ENCODE measurements at regions not wholly inside any gene's neighbourhood (a gene's known extent, or its start where the extent isn't known, plus 50 kb on each side); places are given as distances from the start of the nearest gene placed in this dataset.

DNA sequence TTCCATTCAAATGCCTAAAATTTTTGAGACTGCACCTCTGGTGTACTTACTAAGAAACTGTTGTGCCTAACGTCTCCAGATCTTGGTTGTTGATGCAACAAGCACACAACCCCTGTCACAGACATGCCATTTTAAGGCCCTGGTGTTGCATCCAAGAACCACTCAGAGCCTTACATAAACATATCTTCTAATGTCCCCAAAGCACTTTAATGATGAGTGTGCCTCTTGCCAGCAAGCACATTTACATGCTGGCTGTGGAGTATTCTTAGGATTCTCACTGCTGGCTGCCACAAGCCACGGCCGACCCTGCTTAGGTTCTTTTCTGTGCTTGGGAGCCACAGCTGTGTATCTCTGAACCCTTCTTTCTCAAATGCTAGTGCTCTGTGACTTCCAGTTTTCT is 201.4 kb downstream of the ADAMTS15 start:
- Histone ChIP-seq H3K9me3 (no peaks in the 10 kb centered on the region), H3K4me1 (peaks cover 0 to 58% (median 21%) of the 10 kb centered on the region in 4 donors), H3K27ac (peak overlapping the region in 1 of 4 donors; percentile 64), H3K27me3 (no peaks in the 10 kb centered on the region), H3K4me3 (no peak overlapping the region), H3K36me3 (no peaks in the 10 kb centered on the region)
- TF ChIP-seq POLR2A (IDR thresholded peaks at IDR 0.05) = no peak
- TF ChIP-seq EP300 (IDR thresholded peaks at IDR 0.05) = no peak
- TF ChIP-seq, protein P1, sequence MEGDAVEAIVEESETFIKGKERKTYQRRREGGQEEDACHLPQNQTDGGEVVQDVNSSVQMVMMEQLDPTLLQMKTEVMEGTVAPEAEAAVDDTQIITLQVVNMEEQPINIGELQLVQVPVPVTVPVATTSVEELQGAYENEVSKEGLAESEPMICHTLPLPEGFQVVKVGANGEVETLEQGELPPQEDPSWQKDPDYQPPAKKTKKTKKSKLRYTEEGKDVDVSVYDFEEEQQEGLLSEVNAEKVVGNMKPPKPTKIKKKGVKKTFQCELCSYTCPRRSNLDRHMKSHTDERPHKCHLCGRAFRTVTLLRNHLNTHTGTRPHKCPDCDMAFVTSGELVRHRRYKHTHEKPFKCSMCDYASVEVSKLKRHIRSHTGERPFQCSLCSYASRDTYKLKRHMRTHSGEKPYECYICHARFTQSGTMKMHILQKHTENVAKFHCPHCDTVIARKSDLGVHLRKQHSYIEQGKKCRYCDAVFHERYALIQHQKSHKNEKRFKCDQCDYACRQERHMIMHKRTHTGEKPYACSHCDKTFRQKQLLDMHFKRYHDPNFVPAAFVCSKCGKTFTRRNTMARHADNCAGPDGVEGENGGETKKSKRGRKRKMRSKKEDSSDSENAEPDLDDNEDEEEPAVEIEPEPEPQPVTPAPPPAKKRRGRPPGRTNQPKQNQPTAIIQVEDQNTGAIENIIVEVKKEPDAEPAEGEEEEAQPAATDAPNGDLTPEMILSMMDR (IDR thresholded peaks at IDR 0.05) = no peak
- 73 to 81% methylated on average over 3 of the region's 3 CpGs for WGBS, 2 donors
- DNase-seq (ENCODE audit: low spot score in 2 of 2) = no peak

DNA sequence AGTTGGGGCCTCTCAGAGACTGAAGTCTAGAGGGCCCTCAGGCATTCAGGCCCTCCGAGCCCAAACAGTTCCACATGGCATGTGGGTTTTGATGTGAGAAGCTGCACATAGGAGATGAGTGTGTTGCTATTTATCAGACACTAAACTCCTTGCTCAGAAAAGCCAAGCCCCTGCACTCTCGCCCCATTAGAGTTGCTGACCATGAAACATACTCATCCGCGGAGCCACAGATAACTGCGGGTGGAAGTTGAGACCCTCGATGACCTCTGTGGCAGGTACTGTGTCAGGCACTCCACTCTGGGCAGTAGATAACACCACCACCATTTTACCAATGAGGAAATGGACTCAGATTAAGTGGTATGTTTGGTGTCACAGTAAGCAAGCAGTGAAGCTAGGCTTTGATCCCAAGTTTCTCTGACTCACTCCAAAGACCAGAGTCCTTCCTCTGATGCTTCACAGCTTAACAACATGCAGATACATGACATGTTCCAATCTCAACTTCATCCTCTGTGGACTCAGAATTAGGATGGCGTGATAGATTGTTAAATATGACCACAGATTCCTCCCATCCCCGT is 202.1 kb downstream of the ADAMTS15 start:
- DNase-seq (ENCODE audit: low spot score in 2 of 2) = no peak
- 89 to 97% methylated on average over 8 of the region's 8 CpGs for WGBS, 2 donors
- H3K4me3 ChIP-seq = no peak overlapping the region
- TF ChIP-seq EP300 (IDR thresholded peaks at IDR 0.05) (no peak), POLR2A (IDR thresholded peaks at IDR 0.05) (no peak)
- TF ChIP-seq, protein P1 (IDR thresholded peaks at IDR 0.05) = no peak
- H3K36me3 ChIP-seq = no peaks in the 10 kb centered on the region
- H3K27ac ChIP-seq = no peak overlapping the region
- H3K9me3 ChIP-seq = no peaks in the 10 kb centered on the region
- H3K27me3 ChIP-seq = no peaks in the 10 kb centered on the region
- H3K4me1 ChIP-seq = peaks cover 0 to 60% (median 22%) of the 10 kb centered on the region in 4 donors

DNA sequence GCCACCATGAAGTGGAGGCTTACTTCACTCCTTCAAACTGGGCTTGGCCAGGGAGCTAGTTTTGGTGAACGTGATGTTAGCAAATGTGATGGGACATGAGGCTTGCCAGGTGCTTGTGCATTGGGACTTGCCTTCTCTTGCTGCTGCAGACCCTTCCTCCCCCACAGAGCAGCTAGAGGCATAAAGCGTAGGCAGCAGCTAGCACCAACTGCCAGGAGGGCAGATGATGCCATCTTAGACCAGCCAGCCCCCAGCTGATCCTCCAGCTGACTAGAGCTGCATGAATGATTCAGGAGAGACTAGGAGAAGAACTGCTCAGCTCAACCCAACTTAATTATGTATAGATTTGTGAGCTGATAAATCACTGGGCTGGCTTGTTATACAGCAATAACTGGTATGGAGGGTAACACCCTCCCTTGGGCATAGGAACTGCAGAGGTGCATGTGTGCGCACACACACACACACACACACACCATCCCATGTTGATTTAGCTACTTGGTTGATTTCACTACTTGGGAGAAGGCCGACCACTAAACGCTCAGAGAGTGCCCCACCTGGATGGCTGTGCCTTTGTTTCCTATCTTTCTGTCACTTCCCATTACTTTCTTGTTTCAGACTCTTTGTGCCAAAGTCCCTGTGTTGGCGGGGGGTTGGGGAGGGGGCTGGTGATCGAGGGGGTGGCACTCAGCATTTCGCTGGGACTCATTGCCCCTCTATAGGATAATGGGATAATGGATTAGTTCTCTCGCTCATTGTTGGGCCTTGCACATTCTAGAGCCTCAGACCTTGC is 202.8 kb downstream of the ADAMTS15 start:
- H3K9me3 ChIP-seq = no peaks in the 10 kb centered on the region
- TF ChIP-seq, protein P1 (IDR thresholded peaks at IDR 0.05) = no peak
- TF ChIP-seq EP300 (IDR thresholded peaks at IDR 0.05) = no peak
- no peak for TF ChIP-seq POLR2A (IDR thresholded peaks at IDR 0.05)
- H3K4me1 ChIP-seq = peaks cover 0 to 53% (median 22%) of the 10 kb centered on the region in 4 donors
- DNase-seq (ENCODE audit: low spot score in 2 of 2) = no peak
- WGBS, 2 donors = 89 to 90% methylated on average over 9 of the region's 9 CpGs
- H3K4me3 ChIP-seq = no peak overlapping the region
- H3K27me3 ChIP-seq = no peaks in the 10 kb centered on the region
- H3K27ac ChIP-seq = no peak overlapping the region
- no peaks in the 10 kb centered on the region for H3K36me3 ChIP-seq

DNA sequence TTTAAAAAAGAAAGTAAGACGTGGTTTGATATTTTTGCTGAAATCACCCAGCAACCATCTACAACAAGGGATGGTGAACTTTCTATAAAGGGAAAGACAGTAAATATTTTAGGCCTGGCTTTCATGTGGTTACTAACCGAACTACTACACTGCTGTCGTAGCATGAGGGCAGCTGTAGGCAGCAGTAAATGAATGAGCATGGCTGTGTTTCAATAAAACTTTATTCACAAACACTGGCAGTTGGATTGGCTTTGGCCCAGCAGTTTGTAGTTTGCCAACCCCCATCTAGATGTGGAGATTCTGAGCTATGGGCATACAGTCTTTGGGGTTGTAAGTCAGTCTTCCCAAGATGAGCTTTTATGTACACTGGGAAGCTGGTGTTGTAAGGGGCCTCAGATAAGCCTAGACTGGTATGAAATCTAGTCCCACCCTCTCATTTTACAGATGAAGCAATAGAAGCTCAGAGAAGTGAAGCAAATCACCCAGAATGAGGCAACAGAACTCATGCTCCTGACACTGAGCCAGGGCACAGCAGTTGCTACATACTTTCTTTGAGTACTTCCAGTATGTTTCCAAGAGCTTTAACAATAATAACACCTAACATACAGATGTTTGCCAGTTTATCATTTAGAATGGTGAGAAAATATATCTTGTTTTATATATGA is 204.4 kb downstream of the ADAMTS15 start:
- H3K4me3 ChIP-seq = no peak overlapping the region
- 75 to 88% methylated on average over 3 of the region's 3 CpGs for WGBS, 2 donors
- peak overlapping the region; percentile 11 to 86 (median 62) for H3K27ac ChIP-seq
- peaks cover 0 to 5% (median 2%) of the 10 kb centered on the region in 4 donors for H3K9me3 ChIP-seq
- peak; percentile 56 to 83 for DNase-seq (ENCODE audit: low spot score in 2 of 2)
- H3K27me3 ChIP-seq = no peaks in the 10 kb centered on the region
- H3K36me3 ChIP-seq = no peaks in the 10 kb centered on the region
- TF ChIP-seq EP300 (IDR thresholded peaks at IDR 0.05) = peak in 1 of 2 donors; percentile 95
- TF ChIP-seq POLR2A (IDR thresholded peaks at IDR 0.05) = no peak
- H3K4me1 ChIP-seq = peaks cover 0 to 40% (median 18%) of the 10 kb centered on the region in 4 donors

DNA sequence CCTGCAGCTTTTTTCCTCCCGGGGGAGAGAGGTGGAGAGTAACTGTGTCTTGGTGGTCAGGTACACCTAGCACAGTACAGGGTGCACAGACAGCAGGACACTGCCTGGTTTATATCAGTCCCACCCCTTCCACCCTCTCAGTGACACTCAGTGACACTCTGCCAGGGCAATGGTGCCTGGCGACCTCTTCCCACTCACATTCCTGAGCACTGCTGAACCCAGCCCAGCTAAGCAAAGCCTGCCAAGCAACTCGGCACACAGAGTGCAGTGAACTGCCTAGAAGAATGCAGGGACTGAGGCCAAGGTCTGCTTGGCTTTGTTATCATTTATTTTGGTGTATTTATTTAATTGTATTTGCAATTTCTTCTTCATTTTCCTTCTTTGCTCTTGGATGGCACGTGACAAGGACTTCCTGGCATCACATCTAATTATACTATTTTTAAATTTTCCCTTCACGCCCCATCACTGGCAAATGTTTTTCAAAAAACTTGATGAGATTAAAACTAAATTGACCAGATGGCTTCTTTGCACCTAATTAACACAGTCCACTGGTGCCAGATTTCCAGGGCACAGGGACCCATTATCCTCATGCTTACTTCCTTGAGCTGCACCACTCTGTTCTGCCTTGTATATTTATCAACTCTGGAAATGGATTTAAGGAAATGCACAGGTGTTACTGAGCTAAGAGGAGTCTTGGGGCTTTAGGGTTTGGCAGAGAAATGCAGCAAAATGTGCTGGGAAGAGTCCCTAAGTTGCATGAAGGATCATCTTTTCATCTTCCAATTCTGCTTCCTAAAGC is 205.6 kb downstream of the ADAMTS15 start:
- Histone ChIP-seq H3K9me3 (peaks cover 0 to 5% (median 2%) of the 10 kb centered on the region in 4 donors), H3K27ac (peak overlapping the region; percentile 11 to 86 (median 62)), H3K36me3 (no peaks in the 10 kb centered on the region), H3K27me3 (no peaks in the 10 kb centered on the region), H3K4me1 (peaks cover 0 to 33% (median 18%) of the 10 kb centered on the region in 4 donors), H3K4me3 (no peak overlapping the region)
- no peak for TF ChIP-seq POLR2A (IDR thresholded peaks at IDR 0.05)
- peak; percentile 10 to 75 for TF ChIP-seq EP300 (IDR thresholded peaks at IDR 0.05)
- TF ChIP-seq, protein P1 (IDR thresholded peaks at IDR 0.05) = no peak
- DNase-seq (ENCODE audit: low spot score in 2 of 2) = peak; percentile 40 to 61
- WGBS, 2 donors = 18 to 23% methylated on average over 5 of the region's 5 CpGs
